ENCODE measurements at regions not wholly inside any gene's neighbourhood (a gene's known extent, or its start where the extent isn't known, plus 50 kb on each side); places are given as distances from the start of the nearest gene placed in this dataset.
"Not testable (repeated sequence)": the region's sequence is repeated elsewhere in the genome, so short reads cannot be mapped to it uniquely, and the experiment has no call there.

- DNase-seq (ENCODE audit: low spot score): no peak
Observed at GRCh38 chr20:41717483-41717882, 99.3 kb upstream of the CHD6 start.

- DNase-seq (ENCODE audit: low spot score): no peak
Observed at GRCh38 chr20:41716911-41717310, 98.7 kb upstream of the CHD6 start.

GRCh38 chr20:41716436-41716835 is 98.3 kb upstream of the CHD6 start:
- DNase-seq (ENCODE audit: low spot score): no peak

DNA sequence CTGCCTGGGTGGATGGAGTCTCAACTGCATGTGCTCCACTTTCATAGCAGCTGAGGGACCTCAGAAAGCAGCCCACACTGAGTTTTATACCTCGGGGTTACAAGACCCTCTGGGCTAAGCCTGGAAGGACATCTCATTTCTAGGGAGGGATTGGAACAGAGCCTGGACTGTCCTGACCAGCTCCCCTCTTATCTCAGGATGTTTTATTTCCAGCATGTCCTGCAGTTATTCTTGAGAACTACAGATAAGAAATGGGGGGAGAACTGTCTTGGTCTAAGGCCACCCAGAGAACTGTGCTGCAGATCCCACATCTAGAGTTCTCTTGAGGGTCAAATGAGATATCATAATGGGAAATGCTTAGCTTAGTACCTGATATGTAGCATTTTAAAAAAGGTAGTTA is 97.3 kb upstream of the CHD6 start:
- DNase-seq (ENCODE audit: low spot score): no peak

GRCh38 chr20:41714030-41714429 is 95.9 kb upstream of the CHD6 start:
- DNase-seq (ENCODE audit: low spot score): no peak

DNA sequence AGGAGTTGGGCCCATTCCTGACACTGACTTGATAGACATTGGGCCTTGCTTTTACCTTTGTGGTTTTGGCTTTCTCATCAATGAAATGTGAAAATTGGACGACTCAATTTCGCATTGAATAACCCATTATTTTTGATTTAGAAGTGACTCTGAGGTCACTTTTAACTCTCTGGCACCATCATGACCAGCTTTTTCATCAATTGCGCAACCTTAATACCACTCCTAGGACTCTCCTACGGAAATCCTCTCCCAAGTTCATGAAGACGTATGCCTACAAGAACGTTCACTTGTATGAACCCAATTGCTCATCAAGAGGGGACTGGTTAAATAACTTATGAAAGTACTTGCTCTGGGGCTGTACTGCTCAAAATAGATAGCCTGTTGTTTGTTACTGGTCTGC is 86.7 kb upstream of the CHD6 start:
- no peak for DNase-seq (ENCODE audit: low spot score)

DNA sequence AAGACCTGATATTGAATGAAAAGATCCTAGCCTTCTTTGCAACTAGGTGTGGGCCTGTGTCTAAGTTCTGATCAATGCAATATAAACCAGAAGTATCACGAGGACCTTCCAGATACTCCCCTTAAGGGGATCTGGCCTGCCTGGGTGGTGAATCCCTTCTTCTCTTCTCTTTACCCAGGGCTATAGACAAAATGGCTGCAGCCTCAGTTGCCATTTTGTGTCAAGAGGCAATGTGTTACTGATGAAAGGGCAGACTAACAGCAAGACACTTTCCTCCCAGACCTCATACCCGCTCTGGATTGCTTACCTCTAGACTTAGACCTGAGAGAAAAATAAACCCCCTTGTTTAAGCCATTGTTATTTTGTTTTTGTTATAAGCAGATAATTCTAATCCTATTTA is 84.5 kb upstream of the CHD6 start:
- no peak for DNase-seq (ENCODE audit: low spot score)

- peak; percentile 43 for DNase-seq (ENCODE audit: low spot score)
Observed at GRCh38 chr20:41701588-41702348, 83.6 kb upstream of the CHD6 start.

GRCh38 chr20:41699673-41700072 is 81.5 kb upstream of the CHD6 start:
- DNase-seq (ENCODE audit: low spot score): not testable (repeated sequence)

DNA sequence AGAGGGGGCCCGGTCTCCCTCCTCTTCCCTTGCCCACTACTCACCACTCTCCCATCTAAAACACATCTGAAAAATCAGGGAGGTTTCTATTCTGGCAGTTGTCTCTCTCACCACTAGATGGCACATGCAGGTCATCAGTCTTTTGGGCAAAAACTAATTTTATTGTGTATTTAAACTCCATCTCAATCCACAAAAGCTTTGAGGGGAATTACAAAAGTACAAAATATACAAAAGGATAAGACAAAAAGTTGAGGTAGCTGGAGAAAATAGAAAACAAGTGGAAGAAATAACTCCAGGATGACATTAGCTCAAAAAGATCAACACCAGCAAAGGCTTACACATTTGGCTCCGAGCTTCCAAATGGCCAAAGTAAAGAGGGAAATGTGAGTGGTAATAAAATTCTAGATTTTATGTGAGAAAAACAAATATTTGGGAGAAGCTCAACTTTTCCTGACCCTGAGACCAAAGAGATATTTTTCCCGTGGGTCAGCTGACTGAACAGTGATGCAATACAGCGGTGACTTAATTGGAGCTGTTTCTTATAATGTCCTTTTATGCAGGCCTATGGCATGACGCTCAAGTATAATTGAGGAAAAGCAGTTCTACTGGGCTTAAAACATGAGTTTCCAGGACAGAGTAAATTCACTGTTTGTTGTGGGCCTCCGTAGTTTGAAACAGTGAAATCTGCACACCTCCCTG is 79.8 kb upstream of the CHD6 start:
- DNase-seq (ENCODE audit: low spot score): peak; percentile 34

DNA sequence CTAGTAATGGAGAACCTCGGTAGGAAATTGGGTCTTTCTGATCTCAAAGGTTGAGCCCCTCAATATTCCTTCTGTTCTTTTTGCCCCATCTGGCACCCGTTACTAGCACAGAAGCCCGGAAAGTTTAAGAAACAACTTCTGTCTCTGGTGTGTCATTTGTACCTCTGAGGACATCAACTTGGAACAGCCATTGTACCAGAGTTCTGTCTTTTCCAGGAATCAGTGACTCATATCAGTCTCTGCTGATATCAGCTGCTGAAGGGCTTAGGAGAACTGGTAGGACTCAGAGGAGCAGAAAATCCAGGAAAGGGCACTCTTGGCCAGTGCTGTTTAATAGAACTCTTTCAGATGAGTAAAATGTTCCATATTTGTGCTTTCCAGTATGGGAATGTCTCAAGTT is 78.3 kb upstream of the CHD6 start:
- no peak for DNase-seq (ENCODE audit: low spot score)

DNA sequence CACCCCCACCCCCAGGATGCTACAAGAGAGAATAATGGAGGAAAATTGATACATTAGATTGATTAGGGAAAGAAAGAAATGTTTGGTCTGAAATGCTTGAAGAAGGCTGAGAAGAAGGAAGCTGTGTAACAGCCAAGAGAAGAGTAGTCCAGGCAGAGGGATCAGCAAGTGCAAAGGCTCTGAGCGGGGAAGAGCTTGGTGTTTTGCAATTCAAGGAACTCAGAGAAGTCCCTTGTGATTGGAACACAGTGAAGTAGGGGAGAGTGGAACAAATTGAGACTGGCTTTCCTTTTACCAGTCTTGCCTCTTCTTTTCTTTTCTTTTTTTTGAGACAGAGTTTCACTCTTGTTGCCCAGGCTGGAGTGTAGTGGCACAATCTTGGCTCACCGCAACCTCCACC is 76.6 kb upstream of the CHD6 start:
- no peak for DNase-seq (ENCODE audit: low spot score)

GRCh38 chr20:41693136-41693979 is 75.2 kb upstream of the CHD6 start:
- DNase-seq (ENCODE audit: low spot score): peak; percentile 91

GRCh38 chr20:41692479-41693135 is 74.4 kb upstream of the CHD6 start:
- DNase-seq (ENCODE audit: low spot score): peak; percentile 56

GRCh38 chr20:41691443-41691842 is 73.3 kb upstream of the CHD6 start:
- DNase-seq (ENCODE audit: low spot score): no peak

DNA sequence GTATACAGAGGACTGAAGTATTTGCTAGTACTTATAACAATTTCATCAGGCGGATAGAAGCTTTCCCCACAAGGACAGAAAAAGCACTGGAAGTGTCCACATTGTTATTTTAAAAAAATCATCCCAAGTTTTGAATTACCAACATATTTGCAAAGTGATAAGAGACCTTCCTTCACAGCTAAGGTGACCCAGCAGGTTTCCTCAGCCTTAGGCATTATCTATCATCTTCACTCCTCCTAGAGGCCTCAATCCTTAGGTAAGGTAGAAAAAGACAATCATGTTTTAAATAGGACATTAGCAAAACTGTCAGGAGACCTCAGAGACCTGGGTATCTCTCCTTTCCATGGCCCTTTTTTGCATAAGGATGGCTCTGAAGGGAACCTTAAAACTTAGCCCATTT is 72.5 kb upstream of the CHD6 start:
- no peak for DNase-seq (ENCODE audit: low spot score)

GRCh38 chr20:41686961-41687360 is 68.8 kb upstream of the CHD6 start:
- no peak for DNase-seq (ENCODE audit: low spot score)

DNA sequence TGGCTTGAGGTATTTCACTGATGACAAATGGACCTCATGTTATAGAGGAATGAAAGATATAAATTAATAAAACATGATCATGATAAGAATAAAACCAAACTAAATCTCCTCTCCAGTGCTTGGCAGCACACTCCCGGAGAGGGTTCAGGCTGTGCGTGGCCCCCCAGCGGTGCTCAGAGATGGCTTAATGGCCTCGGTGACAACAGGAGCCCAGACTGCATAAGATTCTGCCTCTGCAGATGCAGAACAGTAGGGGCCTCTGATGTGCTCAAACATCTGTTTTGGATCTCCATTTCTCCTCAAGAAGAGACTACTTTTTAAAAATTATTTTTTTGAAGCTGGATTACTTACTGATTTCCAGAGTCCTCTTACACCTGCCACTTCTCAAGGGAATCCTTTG is 67.0 kb upstream of the CHD6 start:
- not testable (repeated sequence) for DNase-seq (ENCODE audit: low spot score)

DNA sequence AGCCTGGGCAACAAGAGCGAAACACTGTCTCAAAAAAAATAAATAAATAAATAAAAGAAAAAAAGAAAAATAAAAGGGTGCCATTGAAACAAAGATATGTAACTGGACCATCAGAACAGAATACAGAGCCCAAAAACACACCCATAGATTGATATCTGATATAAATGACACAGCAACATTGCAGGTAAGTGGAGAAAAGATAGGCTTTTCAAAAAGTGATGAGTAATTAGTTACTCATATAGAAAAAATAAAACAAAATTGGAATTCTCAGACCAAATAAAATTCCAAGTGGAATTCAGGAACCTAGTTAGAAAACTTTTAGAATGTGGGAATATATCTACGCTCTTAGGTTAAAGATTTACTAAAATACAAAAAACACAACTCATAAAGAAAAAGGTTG is 60.6 kb upstream of the CHD6 start:
- no peak for DNase-seq (ENCODE audit: low spot score)

GRCh38 chr20:41672282-41672681 is 54.1 kb upstream of the CHD6 start:
- no peak for DNase-seq (ENCODE audit: low spot score)

- DNase-seq (ENCODE audit: low spot score): no peak
Observed at GRCh38 chr20:41671143-41671542, 53.0 kb upstream of the CHD6 start.

GRCh38 chr20:41670631-41671030 is 52.5 kb upstream of the CHD6 start:
- DNase-seq (ENCODE audit: low spot score): no peak

Data from kidney tubule cell (primary cell).